Neural cell (in vitro differentiated cells): ENCODE measurements at regions not wholly inside any gene's neighbourhood (a gene's known extent, or its start where the extent isn't known, plus 50 kb on each side); places are given as distances from the start of the nearest gene placed in this dataset.

ENCODE experiments used
- H2AFZ ChIP-seq: fragments of 200-600, 300-800 bp; sonication (generic), shearing (Covaris generic); 2 replicates; pipeline ENCODE4 v1.6.0; 2014; ENCODE audit warnings: low read depth, mild to moderate bottlenecking, antibody characterized with exemption, low read length, moderate library complexity
- H3F3A ChIP-seq: fragments of 200-600 bp; shearing (Covaris generic); 2 replicates; pipeline ENCODE4 v1.6.1; 2016; ENCODE audit warnings: mild to moderate bottlenecking, moderate library complexity, mixed read lengths, antibody characterized with exemption, low read length; ENCODE audit not compliant: insufficient read depth, poor library complexity, severe bottlenecking
- H3K27ac ChIP-seq: fragments of 200-600, 300-800 bp; sonication (generic), shearing (Covaris generic); 2 replicates; pipeline ENCODE4 v1.5.1; 2014; ENCODE audit warnings: mild to moderate bottlenecking, low read length, moderate library complexity
- H3K27me3 ChIP-seq: fragments of 300-800, 200-600 bp; sonication (generic), shearing (Covaris generic); 2 replicates; pipeline ENCODE4 v1.6.0; 2014; ENCODE audit warnings: mild to moderate bottlenecking, low read depth, low read length, moderate library complexity; ENCODE audit not compliant: insufficient read depth
- H3K36me3 ChIP-seq: fragments of 300-800, 200-600 bp; sonication (generic), shearing (Covaris generic); 2 replicates; pipeline ENCODE4 v1.5.1; 2014; ENCODE audit warnings: mild to moderate bottlenecking, antibody characterized with exemption, low read length, moderate library complexity; ENCODE audit not compliant: insufficient read depth
- H3K4me2 ChIP-seq: fragments of 300-800, 200-600 bp; sonication (generic), shearing (Covaris generic); 2 replicates; pipeline ENCODE4 v1.6.0; 2014; ENCODE audit warnings: mild to moderate bottlenecking, low read length
- H3K4me3 ChIP-seq: fragments of 300-800, 200-600 bp; sonication (generic), shearing (Covaris generic); 2 replicates; pipeline ENCODE4 v1.5.1; 2014; ENCODE audit warnings: mild to moderate bottlenecking, low read length, moderate library complexity
- H3K79me2 ChIP-seq: fragments of 200-600 bp; shearing (Covaris generic); replicated peaks from 2 replicates; pipeline ENCODE4 v1.6.0; 2014; ENCODE audit warnings: mild to moderate bottlenecking, low read length, moderate library complexity; ENCODE audit not compliant: insufficient read depth
- H3K9ac ChIP-seq: fragments of 300-800, 200-600 bp; sonication (generic), shearing (Covaris generic); 2 replicates; pipeline ENCODE4 v1.6.1; 2016; ENCODE audit warnings: mild to moderate bottlenecking, low read length, mixed read lengths
- H3K9me2 ChIP-seq: fragments of 200-600 bp; shearing (Covaris generic); 2 replicates; pipeline ENCODE4 v1.6.1; 2016; ENCODE audit warnings: mild to moderate bottlenecking, low read length, mixed read lengths; ENCODE audit not compliant: insufficient read depth
- H3K9me3 ChIP-seq: fragments of 200-600, 300-800 bp; sonication (generic), shearing (Covaris generic); 2 replicates; pipeline ENCODE4 v1.6.1; 2016; ENCODE audit warnings: mild to moderate bottlenecking, mixed run types, low read length, moderate library complexity, mixed read lengths
- H4K20me1 ChIP-seq: fragments of 200-600 bp; shearing (Covaris generic); 2 replicates; pipeline ENCODE4 v1.6.1; 2016; ENCODE audit warnings: mild to moderate bottlenecking, mixed run types; ENCODE audit not compliant: insufficient read depth
- EP300 ChIP-seq: fragments of 450-650 bp; conservative IDR thresholded peaks from 2 replicates; pipeline ENCODE4 v1.6.1; 2014; ENCODE audit warnings: antibody characterized with exemption, mild to moderate bottlenecking, moderate library complexity; ENCODE audit not compliant: poor library complexity, severe bottlenecking
- EZH2 ChIP-seq: fragments of 200-600, 300-800 bp; shearing (Covaris generic), sonication (generic); IDR thresholded peaks from 2 replicates; pipeline ENCODE4 v1.6.1; 2014; ENCODE audit warnings: antibody characterized with exemption, low read length, borderline replicate concordance, mild to moderate bottlenecking; ENCODE audit not compliant: insufficient read depth, poor library complexity, severe bottlenecking
- MXI1 ChIP-seq: fragments of 450-650 bp; conservative IDR thresholded peaks from 2 replicates; pipeline ENCODE4 v1.6.1; 2014; ENCODE audit warnings: antibody characterized with exemption, mild to moderate bottlenecking; ENCODE audit not compliant: poor library complexity, severe bottlenecking
- POLR2AphosphoS5 ChIP-seq: IDR thresholded peaks from 2 replicates; pipeline ENCODE4 v1.6.1; 2012
- RAD21 ChIP-seq: fragments of 450-650 bp; conservative IDR thresholded peaks from 2 replicates; pipeline ENCODE4 v1.6.1; 2014; ENCODE audit warnings: antibody characterized with exemption, mild to moderate bottlenecking, moderate library complexity
- SMC3 ChIP-seq: fragments of 450-650 bp; conservative IDR thresholded peaks from 2 replicates; pipeline ENCODE4 v1.6.1; 2014; ENCODE audit warnings: antibody characterized with exemption, mild to moderate bottlenecking, moderate library complexity; ENCODE audit not compliant: poor library complexity
- TAF1 ChIP-seq: IDR thresholded peaks from 2 replicates; pipeline ENCODE4 v1.6.1; 2012; ENCODE audit warnings: low read depth
- TF ChIP-seq, protein P1 (sequence below): fragments of 450-650 bp; IDR thresholded peaks from 2 replicates; pipeline ENCODE4 v1.5.1; 2014; ENCODE audit warnings: antibody characterized with exemption, mild to moderate bottlenecking, moderate library complexity; ENCODE audit not compliant: poor library complexity, severe bottlenecking
- TF ChIP-seq, protein P2 (sequence below): IDR thresholded peaks from 2 replicates; pipeline ENCODE4 v1.6.1; 2012; ENCODE audit warnings: borderline replicate concordance

DNA sequence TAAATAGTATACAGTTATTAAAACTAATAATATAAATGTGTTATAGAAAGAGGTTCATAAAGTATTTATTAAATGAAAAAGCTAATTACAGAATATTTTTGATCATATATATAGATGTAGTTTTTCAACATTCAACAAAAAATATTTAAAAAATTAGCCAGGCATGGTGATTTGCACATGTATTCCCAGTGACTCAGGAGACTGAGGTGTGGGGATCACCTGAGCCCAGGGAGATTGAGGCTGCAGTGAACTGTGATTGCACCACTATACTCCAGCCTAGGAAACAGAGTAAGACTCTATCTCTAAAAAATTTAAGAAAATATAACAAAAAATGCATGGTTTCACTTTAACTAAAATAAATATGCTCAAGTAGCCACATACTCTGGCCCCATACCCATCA lies 118.0 kb upstream of the SEMA3C start:
- Histone ChIP-seq H3K9me2 (no peaks in the 10 kb centered on the region), H3F3A (no peaks in the 10 kb centered on the region), H3K27me3 (no peaks in the 10 kb centered on the region), H3K9me3 (no peaks in the 10 kb centered on the region), H4K20me1 (no peaks in the 10 kb centered on the region), H3K4me3 (no peak overlapping the region), H2AFZ (no peak overlapping the region), H3K36me3 (no peaks in the 10 kb centered on the region), H3K79me2 (no peaks in the 10 kb centered on the region), H3K27ac (no peak overlapping the region), H3K9ac (no peak overlapping the region), H3K4me2 (no peak overlapping the region)
- TF ChIP-seq TAF1 = no peak
- TF ChIP-seq, protein P1, sequence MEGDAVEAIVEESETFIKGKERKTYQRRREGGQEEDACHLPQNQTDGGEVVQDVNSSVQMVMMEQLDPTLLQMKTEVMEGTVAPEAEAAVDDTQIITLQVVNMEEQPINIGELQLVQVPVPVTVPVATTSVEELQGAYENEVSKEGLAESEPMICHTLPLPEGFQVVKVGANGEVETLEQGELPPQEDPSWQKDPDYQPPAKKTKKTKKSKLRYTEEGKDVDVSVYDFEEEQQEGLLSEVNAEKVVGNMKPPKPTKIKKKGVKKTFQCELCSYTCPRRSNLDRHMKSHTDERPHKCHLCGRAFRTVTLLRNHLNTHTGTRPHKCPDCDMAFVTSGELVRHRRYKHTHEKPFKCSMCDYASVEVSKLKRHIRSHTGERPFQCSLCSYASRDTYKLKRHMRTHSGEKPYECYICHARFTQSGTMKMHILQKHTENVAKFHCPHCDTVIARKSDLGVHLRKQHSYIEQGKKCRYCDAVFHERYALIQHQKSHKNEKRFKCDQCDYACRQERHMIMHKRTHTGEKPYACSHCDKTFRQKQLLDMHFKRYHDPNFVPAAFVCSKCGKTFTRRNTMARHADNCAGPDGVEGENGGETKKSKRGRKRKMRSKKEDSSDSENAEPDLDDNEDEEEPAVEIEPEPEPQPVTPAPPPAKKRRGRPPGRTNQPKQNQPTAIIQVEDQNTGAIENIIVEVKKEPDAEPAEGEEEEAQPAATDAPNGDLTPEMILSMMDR = no peak
- no peak for TF ChIP-seq POLR2AphosphoS5
- TF ChIP-seq SMC3 = no peak
- TF ChIP-seq, protein P2, sequence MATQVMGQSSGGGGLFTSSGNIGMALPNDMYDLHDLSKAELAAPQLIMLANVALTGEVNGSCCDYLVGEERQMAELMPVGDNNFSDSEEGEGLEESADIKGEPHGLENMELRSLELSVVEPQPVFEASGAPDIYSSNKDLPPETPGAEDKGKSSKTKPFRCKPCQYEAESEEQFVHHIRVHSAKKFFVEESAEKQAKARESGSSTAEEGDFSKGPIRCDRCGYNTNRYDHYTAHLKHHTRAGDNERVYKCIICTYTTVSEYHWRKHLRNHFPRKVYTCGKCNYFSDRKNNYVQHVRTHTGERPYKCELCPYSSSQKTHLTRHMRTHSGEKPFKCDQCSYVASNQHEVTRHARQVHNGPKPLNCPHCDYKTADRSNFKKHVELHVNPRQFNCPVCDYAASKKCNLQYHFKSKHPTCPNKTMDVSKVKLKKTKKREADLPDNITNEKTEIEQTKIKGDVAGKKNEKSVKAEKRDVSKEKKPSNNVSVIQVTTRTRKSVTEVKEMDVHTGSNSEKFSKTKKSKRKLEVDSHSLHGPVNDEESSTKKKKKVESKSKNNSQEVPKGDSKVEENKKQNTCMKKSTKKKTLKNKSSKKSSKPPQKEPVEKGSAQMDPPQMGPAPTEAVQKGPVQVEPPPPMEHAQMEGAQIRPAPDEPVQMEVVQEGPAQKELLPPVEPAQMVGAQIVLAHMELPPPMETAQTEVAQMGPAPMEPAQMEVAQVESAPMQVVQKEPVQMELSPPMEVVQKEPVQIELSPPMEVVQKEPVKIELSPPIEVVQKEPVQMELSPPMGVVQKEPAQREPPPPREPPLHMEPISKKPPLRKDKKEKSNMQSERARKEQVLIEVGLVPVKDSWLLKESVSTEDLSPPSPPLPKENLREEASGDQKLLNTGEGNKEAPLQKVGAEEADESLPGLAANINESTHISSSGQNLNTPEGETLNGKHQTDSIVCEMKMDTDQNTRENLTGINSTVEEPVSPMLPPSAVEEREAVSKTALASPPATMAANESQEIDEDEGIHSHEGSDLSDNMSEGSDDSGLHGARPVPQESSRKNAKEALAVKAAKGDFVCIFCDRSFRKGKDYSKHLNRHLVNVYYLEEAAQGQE = no peak
- no peak for TF ChIP-seq EP300
- TF ChIP-seq EZH2 = no peak
- TF ChIP-seq MXI1 = no peak

DNA sequence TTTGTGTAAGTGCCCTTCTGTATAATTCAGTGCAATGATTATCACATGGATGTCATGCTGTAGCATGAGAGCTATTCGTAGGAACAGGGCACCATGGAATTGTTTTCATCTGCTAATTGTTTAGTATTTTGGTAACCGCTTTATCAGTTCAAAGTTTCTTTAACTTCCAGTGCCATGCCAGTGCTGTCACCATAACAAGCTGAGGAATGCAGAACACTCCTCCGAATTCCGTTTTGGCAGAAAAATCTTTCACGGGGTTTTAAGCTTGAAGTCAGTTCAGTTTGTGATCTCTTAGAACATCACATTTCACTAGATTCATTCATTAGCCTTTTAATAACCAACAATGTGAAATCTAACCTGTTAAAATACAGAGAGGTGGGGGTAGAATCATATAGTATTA lies 117.2 kb upstream of the SEMA3C start:
- H2AFZ ChIP-seq = no peak overlapping the region
- TF ChIP-seq SMC3 (no peak), EP300 (no peak), TAF1 (no peak), RAD21 (no peak), EZH2 (no peak), MXI1 (no peak), POLR2AphosphoS5 (no peak)
- TF ChIP-seq, protein P1 = no peak
- TF ChIP-seq, protein P2 = no peak
- no peak overlapping the region for H3K4me2 ChIP-seq

More for the DNA sequence above, 117.2 kb upstream of the SEMA3C start:
- Histone ChIP-seq H3K36me3 (no peaks in the 10 kb centered on the region), H3K27me3 (no peaks in the 10 kb centered on the region), H3K9me2 (no peaks in the 10 kb centered on the region), H3K9me3 (no peaks in the 10 kb centered on the region), H3K4me3 (no peak overlapping the region), H3F3A (peaks cover 3% of the 10 kb centered on the region), H3K27ac (no peak overlapping the region), H4K20me1 (no peaks in the 10 kb centered on the region), H3K79me2 (no peaks in the 10 kb centered on the region), H3K9ac (no peak overlapping the region)
